ENCODE measurements at regions not wholly inside any gene's neighbourhood (a gene's known extent, or its start where the extent isn't known, plus 50 kb on each side); places are given as distances from the start of the nearest gene placed in this dataset.

- no peak overlapping the region for H3K4me3 ChIP-seq
- intact Hi-C loops (cut with DNase I, micrococcal nuclease), result no loop called here
- ATAC-seq (no peak), DNase-seq (no peak)
- TF ChIP-seq CTCF (IDR thresholded peaks at IDR 0.05), result no peak
- no peaks in the 10 kb centered on the region for H3K36me3 ChIP-seq (ENCODE audit: low read depth)
- H3K9me3 ChIP-seq, result no peaks in the 10 kb centered on the region
- H3K4me1 ChIP-seq (ENCODE audit: low read depth), result peaks cover 4% of the 10 kb centered on the region
Measured at GRCh38 chr2:172211512-172211911, 108.8 kb upstream of the DLX2 start.

GRCh38 chr2:172213116-172213860, 110.6 kb upstream of the DLX2 start:
- intact Hi-C loops (cut with DNase I, micrococcal nuclease), result no loop called here
- ATAC-seq (no peak), DNase-seq (no peak)
- H3K9me3 ChIP-seq, result no peaks in the 10 kb centered on the region
- H3K4me3 ChIP-seq, result no peak overlapping the region
- TF ChIP-seq CTCF (IDR thresholded peaks at IDR 0.05), result no peak
- H3K4me1 ChIP-seq (ENCODE audit: low read depth), result peaks cover 3% of the 10 kb centered on the region
- no peaks in the 10 kb centered on the region for H3K36me3 ChIP-seq (ENCODE audit: low read depth)

- H3K4me1 ChIP-seq (ENCODE audit: low read depth), result no peaks in the 10 kb centered on the region
- ATAC-seq (no peak), DNase-seq (no peak)
- H3K9me3 ChIP-seq, result no peaks in the 10 kb centered on the region
- no peak for TF ChIP-seq CTCF (IDR thresholded peaks at IDR 0.05)
- H3K36me3 ChIP-seq (ENCODE audit: low read depth), result no peaks in the 10 kb centered on the region
- intact Hi-C loops (cut with DNase I, micrococcal nuclease), result no loop called here
- H3K4me3 ChIP-seq, result no peak overlapping the region
Measured at GRCh38 chr2:172214252-172214651, 111.6 kb upstream of the DLX2 start.

- DNase-seq (no peak), ATAC-seq (no peak)
- Histone ChIP-seq H3K4me3 (no peak overlapping the region), H3K9me3 (no peaks in the 10 kb centered on the region), H3K4me1 (ENCODE audit: low read depth) (no peaks in the 10 kb centered on the region), H3K36me3 (ENCODE audit: low read depth) (no peaks in the 10 kb centered on the region)
- no peak for TF ChIP-seq CTCF (IDR thresholded peaks at IDR 0.05)
- intact Hi-C loops (cut with DNase I, micrococcal nuclease), result no loop called here
Measured at GRCh38 chr2:172215172-172215935, 112.7 kb upstream of the DLX2 start.

- ATAC-seq, result no peak
- TF ChIP-seq CTCF (IDR thresholded peaks at IDR 0.05), result no peak
- H3K36me3 ChIP-seq (ENCODE audit: low read depth), result no peaks in the 10 kb centered on the region
- H3K9me3 ChIP-seq, result no peaks in the 10 kb centered on the region
- intact Hi-C loops (cut with DNase I, micrococcal nuclease), result no loop called here
- no peak overlapping the region for H3K4me3 ChIP-seq
- no peaks in the 10 kb centered on the region for H3K4me1 ChIP-seq (ENCODE audit: low read depth)
- DNase-seq, result no peak
Measured at GRCh38 chr2:172215936-172216335, 113.2 kb upstream of the DLX2 start.

All from mucosa of descending colon (tissue), 3 donors.